Suprapubic skin (tissue), 4 donors: ENCODE measurements at regions not wholly inside any gene's neighbourhood (a gene's known extent, or its start where the extent isn't known, plus 50 kb on each side); places are given as distances from the start of the nearest gene placed in this dataset.

Experiments used
- DNase-seq, 2 donors: peaks; one replicate each; pipeline ENCODE4 v3.0.0-alpha.2; 2019; ENCODE audit warnings: low spot score in 2 of 2
- H3K27ac ChIP-seq: fragments of 200-600 bp; sonication (generic); one replicate; pipeline ENCODE4 v1.5.1; 2019
- H3K27me3 ChIP-seq: fragments of 200-600 bp; sonication (generic); one replicate; pipeline ENCODE4 v1.5.1; 2019
- H3K36me3 ChIP-seq: fragments of 200-600 bp; sonication (generic); one replicate; pipeline ENCODE4 v1.5.1; 2019
- H3K4me1 ChIP-seq: fragments of 200-600 bp; sonication (generic); one replicate; pipeline ENCODE4 v1.5.1; 2019
- H3K4me3 ChIP-seq: fragments of 200-600 bp; sonication (generic); one replicate; pipeline ENCODE4 v1.5.1; 2019; ENCODE audit warnings: mild to moderate bottlenecking
- H3K9me3 ChIP-seq: fragments of 200-600 bp; sonication (generic); one replicate; pipeline ENCODE4 v1.5.1; 2019
- CTCF ChIP-seq, 2 donors: fragments of 200-600 bp in 1 of 2; fragments of 450-650 bp in 1 of 2; sonication (generic) in 1 of 2; IDR thresholded peaks; one replicate each; pipeline ENCODE4 v1.5.1; 2016 to 2019; ENCODE audit warnings: antibody characterized with exemption in 2 of 2, mild to moderate bottlenecking in 1 of 2, moderate library complexity in 1 of 2
- EP300 ChIP-seq: sonication (generic); formaldehyde crosslinking; IDR thresholded peaks from one replicate; pipeline ENCODE4 v1.6.1; 2017; ENCODE audit warnings: antibody characterized with exemption
- POLR2A ChIP-seq, 2 donors: fragments of 450-650 bp; IDR thresholded peaks; one replicate each; pipeline ENCODE4 v1.6.1; 2017; ENCODE audit warnings: antibody characterized with exemption in 2 of 2, mild to moderate bottlenecking in 2 of 2, moderate library complexity in 2 of 2
- POLR2AphosphoS5 ChIP-seq, 3 donors: sonication (generic); formaldehyde crosslinking; IDR thresholded peaks; one replicate each; pipeline ENCODE4 v1.6.1; 2017; ENCODE audit warnings: antibody characterized with exemption in 3 of 3
- WGBS: methylation state at CpG from one replicate; pipeline ENCODE4 v1.1.5; 2018; 5-methylcytosine and 5-hydroxymethylcytosine counted together

- no peak overlapping the region for H3K4me3 ChIP-seq
- peaks cover 28% of the 10 kb centered on the region for H3K4me1 ChIP-seq
- no peak overlapping the region for H3K27ac ChIP-seq
- no peak for DNase-seq
- no peaks in the 10 kb centered on the region for H3K36me3 ChIP-seq
- TF ChIP-seq POLR2A (IDR thresholded peaks at IDR 0.05) = no peak
- no peak for TF ChIP-seq CTCF (IDR thresholded peaks at IDR 0.05)
- no peak for TF ChIP-seq EP300
- TF ChIP-seq POLR2AphosphoS5 (IDR thresholded peaks at IDR 0.05) = no peak
- H3K9me3 ChIP-seq = no peaks in the 10 kb centered on the region
- 75% methylated on average over 3 of the region's 3 CpGs for WGBS
- H3K27me3 ChIP-seq = no peaks in the 10 kb centered on the region
Measured at GRCh38 chr10:30185916-30186315, 126.5 kb upstream of the JCAD start.

GRCh38 chr10:30185341-30185740, 126.0 kb upstream of the JCAD start:
- H3K27ac ChIP-seq = no peak overlapping the region
- no peaks in the 10 kb centered on the region for H3K9me3 ChIP-seq
- H3K4me1 ChIP-seq = peaks cover 28% of the 10 kb centered on the region
- no peaks in the 10 kb centered on the region for H3K36me3 ChIP-seq
- TF ChIP-seq POLR2A (IDR thresholded peaks at IDR 0.05) (no peak), EP300 (no peak), POLR2AphosphoS5 (IDR thresholded peaks at IDR 0.05) (no peak), CTCF (IDR thresholded peaks at IDR 0.05) (no peak)
- no peaks in the 10 kb centered on the region for H3K27me3 ChIP-seq
- WGBS = 97% methylated on average over 1 of the region's 1 CpG
- H3K4me3 ChIP-seq = no peak overlapping the region
- DNase-seq = no peak

GRCh38 chr10:30184397-30185033, 125.1 kb upstream of the JCAD start:
- H3K36me3 ChIP-seq = no peaks in the 10 kb centered on the region
- 80% methylated on average over 6 of the region's 7 CpGs for WGBS
- H3K27me3 ChIP-seq = no peaks in the 10 kb centered on the region
- DNase-seq = no peak
- TF ChIP-seq POLR2A (IDR thresholded peaks at IDR 0.05) (no peak), CTCF (IDR thresholded peaks at IDR 0.05) (no peak), POLR2AphosphoS5 (IDR thresholded peaks at IDR 0.05) (no peak), EP300 (no peak)
- H3K4me3 ChIP-seq = no peak overlapping the region
- H3K27ac ChIP-seq = no peak overlapping the region
- H3K4me1 ChIP-seq = peaks cover 28% of the 10 kb centered on the region
- H3K9me3 ChIP-seq = no peaks in the 10 kb centered on the region

GRCh38 chr10:30183055-30183402, 123.6 kb upstream of the JCAD start:
- Histone ChIP-seq H3K9me3 (no peaks in the 10 kb centered on the region), H3K36me3 (no peaks in the 10 kb centered on the region), H3K4me3 (peak overlapping the region; percentile 5), H3K4me1 (peaks cover 24% of the 10 kb centered on the region), H3K27me3 (no peaks in the 10 kb centered on the region), H3K27ac (peak overlapping the region; percentile 32)
- 60% methylated on average over 3 of the region's 9 CpGs for WGBS
- TF ChIP-seq POLR2A (IDR thresholded peaks at IDR 0.05) = no peak
- no peak for TF ChIP-seq POLR2AphosphoS5 (IDR thresholded peaks at IDR 0.05)
- TF ChIP-seq CTCF (IDR thresholded peaks at IDR 0.05) = no peak
- TF ChIP-seq EP300 = no peak
- no peak for DNase-seq

- no peaks in the 10 kb centered on the region for H3K36me3 ChIP-seq
- WGBS = 59% methylated on average over 25 of the region's 25 CpGs
- H3K27ac ChIP-seq = peak overlapping the region; percentile 32
- H3K9me3 ChIP-seq = no peaks in the 10 kb centered on the region
- H3K27me3 ChIP-seq = no peaks in the 10 kb centered on the region
- H3K4me3 ChIP-seq = peak overlapping the region; percentile 5
- peak in 1 of 2 donors; percentile 76 for DNase-seq
- TF ChIP-seq POLR2AphosphoS5 (IDR thresholded peaks at IDR 0.05) (no peak), CTCF (IDR thresholded peaks at IDR 0.05) (no peak), POLR2A (IDR thresholded peaks at IDR 0.05) (no peak), EP300 (no peak)
- peaks cover 24% of the 10 kb centered on the region for H3K4me1 ChIP-seq
Measured at GRCh38 chr10:30182191-30183054, 123.0 kb upstream of the JCAD start.
